ENCODE measurements at regions not wholly inside any gene's neighbourhood (a gene's known extent, or its start where the extent isn't known, plus 50 kb on each side); places are given as distances from the start of the nearest gene placed in this dataset.

GRCh38 chr12:125381373-125381772, 316.1 kb downstream of the AACS start:
- FAIRE-seq (no peak), DNase-seq (ENCODE audit: low read depth, low spot score) (no peak), ATAC-seq (no peak)
- no peak overlapping the region for H3K4me3 ChIP-seq
- H3K27me3 ChIP-seq (replicated peaks in 1 of 2; ENCODE audit: control insufficient read depth in 2 of 2, insufficient read depth in 2 of 2, low read length in 1 of 2): no peaks in the 10 kb centered on the region; a peak in 1 of 4 replicates
- RAD21 ChIA-PET (ENCODE audit: unreplicated experiment): no interaction called here
- H3K27ac ChIP-seq (ENCODE audit: control insufficient read depth, insufficient read depth): no peak overlapping the region
- no peak overlapping the region for H3K4me2 ChIP-seq (ENCODE audit: control insufficient read depth, insufficient read depth)
- TF ChIP-seq REST (IDR thresholded peaks at IDR 0.05; ENCODE audit: low read depth, low read length): peak; percentile 75
- no peak for TF ChIP-seq CUX1 (IDR thresholded peaks at IDR 0.05; ENCODE audit: insufficient replicate concordance, low read depth, low read length)
- SMC1A ChIA-PET (ENCODE audit: uncharacterized antibody, unreplicated experiment): no interaction called here
- no peak overlapping the region for H3K9ac ChIP-seq (ENCODE audit: control insufficient read depth, insufficient read depth, low read length)
- no peaks in the 10 kb centered on the region for H3K4me1 ChIP-seq (ENCODE audit: control insufficient read depth, insufficient read depth, low read length)
- H3K9me3 ChIP-seq (replicated peaks; ENCODE audit: control insufficient read depth, insufficient read depth, low read length): no peaks in the 10 kb centered on the region
- POLR2A ChIA-PET: no interaction called here
- H2AFZ ChIP-seq (ENCODE audit: control insufficient read depth, low read depth, low read length): no peak overlapping the region
- CTCF ChIA-PET: no interaction called here
- in situ Hi-C loops (cut with MboI): no loop called here
- no TSS peak for BruUV-seq (replicated peaks)
- H3K79me2 ChIP-seq (ENCODE audit: control insufficient read depth, insufficient read depth, low read length): no peaks in the 10 kb centered on the region
- intact Hi-C loops (cut with micrococcal nuclease; ENCODE audit: unreplicated experiment): no loop called here
- WGBS (ENCODE audit: insufficient coverage, insufficient replicate concordance, low lambda C conversion rate, missing lambda C conversion rate): 32% methylated on average over 4 of the region's 4 CpGs
- H3K36me3 ChIP-seq (ENCODE audit: control insufficient read depth in 2 of 2, insufficient read depth in 2 of 2, low read length in 1 of 2): no peaks in the 10 kb centered on the region
- no peaks in the 10 kb centered on the region for H4K20me1 ChIP-seq (ENCODE audit: control insufficient read depth, insufficient read depth)
